ENCODE measurements at regions not wholly inside any gene's neighbourhood (a gene's known extent, or its start where the extent isn't known, plus 50 kb on each side); places are given as distances from the start of the nearest gene placed in this dataset.

- no peak overlapping the region for H3K4me3 Mint-ChIP-seq
- no peak for ATAC-seq (replicated peaks in 1 of 4)
- ChIA-PET CTCF (no interaction called here), POLR2A (no interaction called here)
- no peak for DNase-seq
- H3K4me1 ChIP-seq (ENCODE audit: control insufficient read depth in 1 of 2, extremely low read depth in 1 of 2, insufficient read depth in 2 of 2, low read length in 2 of 2) = no peaks in the 10 kb centered on the region
- H3K36me3 Mint-ChIP-seq = no peaks in the 10 kb centered on the region
- no peak overlapping the region for H3K27ac ChIP-seq (ENCODE audit: low read length)
- no peaks in the 10 kb centered on the region for H3K27me3 ChIP-seq (replicated peaks in 1 of 2; ENCODE audit: control insufficient read depth in 2 of 2, extremely low read depth in 1 of 2, insufficient read depth in 2 of 2, low read length in 1 of 2)
- no peaks in the 10 kb centered on the region for H3K9me3 ChIP-seq
- no peaks in the 10 kb centered on the region for H3K4me1 Mint-ChIP-seq
- no peak overlapping the region for H3K27ac Mint-ChIP-seq
- H3K36me3 ChIP-seq (ENCODE audit: control insufficient read depth in 2 of 2, extremely low read depth in 1 of 2, insufficient read depth in 1 of 2, low read length in 1 of 2) = no peaks in the 10 kb centered on the region
- H3K27me3 Mint-ChIP-seq = peaks cover 2 to 3% of the 10 kb centered on the region in 2 donors
- no peak overlapping the region for H3K4me3 ChIP-seq (ENCODE audit: control insufficient read depth in 1 of 2, extremely low read depth in 1 of 2, low read length in 1 of 2)
- H3K9me3 Mint-ChIP-seq = peaks cover 0 to 6% (median 3%) of the 10 kb centered on the region in 3 donors
- no CpG with 5 or more reads among the region's 2 CpGs for WGBS (ENCODE audit: insufficient coverage)
These were observed 472.8 kb downstream of the CCDC171 start for GRCh38 chr9:16025627-16026026.

DNA sequence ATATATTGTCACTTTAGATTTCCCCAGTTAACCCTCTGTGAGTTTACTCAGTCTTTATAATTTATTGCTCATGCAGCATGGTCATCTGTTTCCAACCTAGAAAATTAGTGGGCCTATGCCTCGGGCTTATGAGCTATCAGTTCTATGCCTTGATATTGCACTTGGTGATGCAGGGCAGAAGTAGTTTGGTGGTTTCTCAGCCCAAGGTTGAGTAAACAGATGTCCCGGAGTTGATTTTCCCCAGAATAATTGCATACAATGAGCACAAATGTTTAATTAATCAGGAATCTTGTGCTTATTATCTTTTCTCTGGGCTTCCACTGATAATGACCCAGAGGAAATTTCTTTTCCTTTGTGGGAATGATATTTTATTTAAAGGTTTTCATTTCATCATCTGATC is 474.0 kb downstream of the CCDC171 start:
- H3K27ac Mint-ChIP-seq = no peak overlapping the region
- CTCF ChIA-PET = no interaction called here
- no peaks in the 10 kb centered on the region for H3K4me1 ChIP-seq (ENCODE audit: control insufficient read depth in 1 of 2, extremely low read depth in 1 of 2, insufficient read depth in 2 of 2, low read length in 2 of 2)

GRCh38 chr9:16028548-16028947 is 475.7 kb downstream of the CCDC171 start:
- Histone ChIP-seq H3K27me3 (replicated peaks in 1 of 2; ENCODE audit: control insufficient read depth in 2 of 2, extremely low read depth in 1 of 2, insufficient read depth in 2 of 2, low read length in 1 of 2) (no peaks in the 10 kb centered on the region), H3K27ac (ENCODE audit: low read length) (no peak overlapping the region), H3K36me3 (ENCODE audit: control insufficient read depth in 2 of 2, extremely low read depth in 1 of 2, insufficient read depth in 1 of 2, low read length in 1 of 2) (no peaks in the 10 kb centered on the region), H3K4me3 (ENCODE audit: control insufficient read depth in 1 of 2, extremely low read depth in 1 of 2, low read length in 1 of 2) (no peak overlapping the region), H3K9me3 (no peaks in the 10 kb centered on the region), H3K4me1 (ENCODE audit: control insufficient read depth in 1 of 2, extremely low read depth in 1 of 2, insufficient read depth in 2 of 2, low read length in 2 of 2) (no peaks in the 10 kb centered on the region)
- 51% methylated on average over 2 of the region's 2 CpGs for WGBS (ENCODE audit: insufficient coverage)
- Mint-ChIP-seq H3K9me3 (peaks cover 0 to 6% (median 3%) of the 10 kb centered on the region in 3 donors), H3K4me3 (no peak overlapping the region), H3K27me3 (peaks cover 0 to 2% of the 10 kb centered on the region in 2 donors), H3K4me1 (no peaks in the 10 kb centered on the region), H3K36me3 (no peaks in the 10 kb centered on the region), H3K27ac (no peak overlapping the region)
- POLR2A ChIA-PET = no interaction called here
- CTCF ChIA-PET = no interaction called here
- no peak for ATAC-seq (replicated peaks in 1 of 4)
- DNase-seq = no peak

More for the DNA sequence above, 474.0 kb downstream of the CCDC171 start:
- no peaks in the 10 kb centered on the region for H3K4me1 Mint-ChIP-seq
- peaks cover 2 to 3% of the 10 kb centered on the region in 2 donors for H3K27me3 Mint-ChIP-seq
- no peak for ATAC-seq (replicated peaks in 1 of 4)
- WGBS (ENCODE audit: insufficient coverage) = no CpG with 5 or more reads among the region's 2 CpGs
- no peak overlapping the region for H3K4me3 Mint-ChIP-seq
- no peaks in the 10 kb centered on the region for H3K27me3 ChIP-seq (replicated peaks in 1 of 2; ENCODE audit: control insufficient read depth in 2 of 2, extremely low read depth in 1 of 2, insufficient read depth in 2 of 2, low read length in 1 of 2)
- H3K36me3 ChIP-seq (ENCODE audit: control insufficient read depth in 2 of 2, extremely low read depth in 1 of 2, insufficient read depth in 1 of 2, low read length in 1 of 2) = no peaks in the 10 kb centered on the region
- H3K27ac ChIP-seq (ENCODE audit: low read length) = no peak overlapping the region
- no peaks in the 10 kb centered on the region for H3K36me3 Mint-ChIP-seq
- H3K9me3 ChIP-seq = no peaks in the 10 kb centered on the region
- H3K9me3 Mint-ChIP-seq = peaks cover 0 to 6% (median 3%) of the 10 kb centered on the region in 3 donors
- no peak for DNase-seq
- POLR2A ChIA-PET = no interaction called here
- H3K4me3 ChIP-seq (ENCODE audit: control insufficient read depth in 1 of 2, extremely low read depth in 1 of 2, low read length in 1 of 2) = no peak overlapping the region

DNA sequence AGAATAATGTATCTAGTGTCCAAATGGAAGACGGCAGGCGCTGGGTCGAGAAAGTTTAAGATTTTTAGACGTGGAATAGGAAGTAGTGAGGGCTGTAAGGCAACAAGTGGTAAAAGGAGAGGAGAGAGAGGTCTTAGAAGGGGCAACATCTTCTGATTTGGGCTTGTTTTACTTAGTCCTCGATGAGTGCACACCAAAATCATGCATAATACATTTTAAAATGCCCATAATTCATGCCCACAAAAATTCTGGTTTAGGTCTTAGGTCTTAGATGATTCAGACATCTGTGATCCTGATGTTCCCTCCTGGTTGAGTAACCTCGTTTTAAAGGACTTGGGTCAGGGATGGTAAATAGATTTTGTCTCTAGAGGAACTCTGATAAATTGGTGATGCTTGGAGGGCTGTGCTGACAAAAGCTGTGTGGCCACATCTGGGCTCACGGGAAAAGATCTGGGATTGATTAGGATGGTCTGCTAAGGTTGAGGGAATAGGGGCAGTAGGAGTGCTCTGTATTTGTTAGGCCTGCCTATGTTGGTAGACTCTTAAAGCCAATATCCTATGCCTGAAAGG is 476.3 kb downstream of the CCDC171 start:
- H3K27me3 Mint-ChIP-seq = peaks cover 0 to 2% of the 10 kb centered on the region in 2 donors
- peaks cover 0 to 6% (median 3%) of the 10 kb centered on the region in 3 donors for H3K9me3 Mint-ChIP-seq
- no peaks in the 10 kb centered on the region for H3K36me3 Mint-ChIP-seq
- ChIA-PET POLR2A (no interaction called here), CTCF (no interaction called here)
- H3K36me3 ChIP-seq (ENCODE audit: control insufficient read depth in 2 of 2, extremely low read depth in 1 of 2, insufficient read depth in 1 of 2, low read length in 1 of 2) = no peaks in the 10 kb centered on the region
- ATAC-seq (replicated peaks in 1 of 4) (no peak), DNase-seq (no peak)
- H3K4me1 Mint-ChIP-seq = no peaks in the 10 kb centered on the region
- H3K27ac Mint-ChIP-seq = no peak overlapping the region
- no peak overlapping the region for H3K4me3 ChIP-seq (ENCODE audit: control insufficient read depth in 1 of 2, extremely low read depth in 1 of 2, low read length in 1 of 2)
- H3K27me3 ChIP-seq (replicated peaks in 1 of 2; ENCODE audit: control insufficient read depth in 2 of 2, extremely low read depth in 1 of 2, insufficient read depth in 2 of 2, low read length in 1 of 2) = no peaks in the 10 kb centered on the region
- H3K4me1 ChIP-seq (ENCODE audit: control insufficient read depth in 1 of 2, extremely low read depth in 1 of 2, insufficient read depth in 2 of 2, low read length in 2 of 2) = no peaks in the 10 kb centered on the region
- WGBS (ENCODE audit: insufficient coverage) = 76% methylated on average over 6 of the region's 7 CpGs
- H3K9me3 ChIP-seq = no peaks in the 10 kb centered on the region
- no peak overlapping the region for H3K4me3 Mint-ChIP-seq
- H3K27ac ChIP-seq (ENCODE audit: low read length) = no peak overlapping the region

GRCh38 chr9:16029796-16030363 is 477.0 kb downstream of the CCDC171 start:
- no peak overlapping the region for H3K4me3 ChIP-seq (ENCODE audit: control insufficient read depth in 1 of 2, extremely low read depth in 1 of 2, low read length in 1 of 2)
- no peaks in the 10 kb centered on the region for H3K4me1 ChIP-seq (ENCODE audit: control insufficient read depth in 1 of 2, extremely low read depth in 1 of 2, insufficient read depth in 2 of 2, low read length in 2 of 2)
- CTCF ChIA-PET = no interaction called here
- H3K27me3 ChIP-seq (replicated peaks in 1 of 2; ENCODE audit: control insufficient read depth in 2 of 2, extremely low read depth in 1 of 2, insufficient read depth in 2 of 2, low read length in 1 of 2) = no peaks in the 10 kb centered on the region
- H3K27ac ChIP-seq (ENCODE audit: low read length) = no peak overlapping the region
- no peak overlapping the region for H3K4me3 Mint-ChIP-seq
- H3K9me3 Mint-ChIP-seq = peaks cover 0 to 6% (median 3%) of the 10 kb centered on the region in 3 donors
- no peaks in the 10 kb centered on the region for H3K36me3 ChIP-seq (ENCODE audit: control insufficient read depth in 2 of 2, extremely low read depth in 1 of 2, insufficient read depth in 1 of 2, low read length in 1 of 2)
- no peak overlapping the region for H3K27ac Mint-ChIP-seq
- POLR2A ChIA-PET = no interaction called here
- 63% methylated on average over 1 of the region's 3 CpGs for WGBS (ENCODE audit: insufficient coverage)
- H3K4me1 Mint-ChIP-seq = no peaks in the 10 kb centered on the region
- H3K27me3 Mint-ChIP-seq = peaks cover 0 to 2% of the 10 kb centered on the region in 2 donors
- ATAC-seq (replicated peaks in 1 of 4) (no peak), DNase-seq (no peak)
- H3K9me3 ChIP-seq = no peaks in the 10 kb centered on the region
- H3K36me3 Mint-ChIP-seq = no peaks in the 10 kb centered on the region

DNA sequence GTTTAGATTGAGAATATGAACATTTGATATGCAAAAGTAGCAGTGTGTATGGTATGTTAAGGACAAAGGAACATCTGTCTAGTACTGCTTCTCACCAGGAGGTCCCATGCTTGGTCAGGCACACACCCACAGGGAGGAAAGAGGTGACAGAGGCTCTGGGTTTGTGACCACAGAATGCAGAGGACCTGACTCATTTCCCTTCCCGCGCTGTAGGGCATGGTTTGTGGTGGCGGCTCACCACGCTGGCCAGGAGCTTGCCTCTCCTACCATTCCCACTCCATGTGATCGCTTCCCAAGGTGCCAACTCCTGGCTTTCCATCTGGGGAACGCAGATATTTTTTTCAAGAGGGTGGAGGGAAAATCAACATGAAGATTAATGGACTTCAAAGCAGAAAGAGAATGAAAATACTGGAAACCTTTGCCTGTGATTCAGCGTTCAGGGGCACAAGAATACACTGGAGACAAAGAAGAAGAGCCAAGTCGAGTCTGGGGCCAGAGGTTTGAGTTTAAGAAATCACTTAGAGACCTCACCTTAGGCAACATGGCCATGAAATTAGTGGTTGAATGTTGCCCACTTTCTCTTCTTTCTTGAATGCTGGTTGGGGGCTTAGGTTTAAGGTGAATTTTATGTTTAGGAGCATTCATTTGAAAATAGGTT is 477.8 kb downstream of the CCDC171 start:
- ATAC-seq (replicated peaks in 1 of 4) (no peak), DNase-seq (no peak)
- H3K27me3 ChIP-seq (replicated peaks in 1 of 2; ENCODE audit: control insufficient read depth in 2 of 2, extremely low read depth in 1 of 2, insufficient read depth in 2 of 2, low read length in 1 of 2) = no peaks in the 10 kb centered on the region
- ChIA-PET CTCF (no interaction called here), POLR2A (no interaction called here)
- H3K9me3 ChIP-seq = no peaks in the 10 kb centered on the region
- no peaks in the 10 kb centered on the region for H3K4me1 ChIP-seq (ENCODE audit: control insufficient read depth in 1 of 2, extremely low read depth in 1 of 2, insufficient read depth in 2 of 2, low read length in 2 of 2)
- no peaks in the 10 kb centered on the region for H3K4me1 Mint-ChIP-seq
- H3K4me3 ChIP-seq (ENCODE audit: control insufficient read depth in 1 of 2, extremely low read depth in 1 of 2, low read length in 1 of 2) = no peak overlapping the region
- no peak overlapping the region for H3K27ac ChIP-seq (ENCODE audit: low read length)
- no peak overlapping the region for H3K4me3 Mint-ChIP-seq
- H3K36me3 ChIP-seq (ENCODE audit: control insufficient read depth in 2 of 2, extremely low read depth in 1 of 2, insufficient read depth in 1 of 2, low read length in 1 of 2) = no peaks in the 10 kb centered on the region
- peaks cover 0 to 2% of the 10 kb centered on the region in 2 donors for H3K27me3 Mint-ChIP-seq
- WGBS (ENCODE audit: insufficient coverage) = 22% methylated on average over 2 of the region's 8 CpGs
- H3K27ac Mint-ChIP-seq = no peak overlapping the region
- H3K9me3 Mint-ChIP-seq = peaks cover 0 to 6% (median 3%) of the 10 kb centered on the region in 3 donors
- no peaks in the 10 kb centered on the region for H3K36me3 Mint-ChIP-seq
